ENCODE measurements at regions not wholly inside any gene's neighbourhood (a gene's known extent, or its start where the extent isn't known, plus 50 kb on each side); places are given as distances from the start of the nearest gene placed in this dataset.

DNA sequence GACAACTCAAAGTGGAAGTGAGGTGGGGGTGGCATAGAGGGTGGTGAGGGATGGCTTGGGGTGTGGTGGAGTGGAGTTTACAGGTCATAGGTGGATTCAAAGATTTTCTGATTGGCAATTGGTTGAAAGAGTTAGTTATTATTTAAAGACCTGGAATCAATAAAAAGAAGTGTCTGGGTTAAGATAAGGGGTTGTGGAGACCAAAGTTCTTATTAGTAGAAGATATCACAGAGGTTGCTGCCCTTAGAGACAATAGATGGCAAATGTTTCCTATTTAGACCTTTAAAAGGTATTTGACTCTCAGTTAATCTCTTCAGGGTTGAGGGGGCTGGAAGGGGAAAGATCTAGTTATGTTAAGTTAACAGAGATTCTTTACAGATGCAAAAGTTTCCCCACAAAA, 412.3 kb upstream of the TBL1XR1 start:
- Histone ChIP-seq H3K9me3 (ENCODE audit: insufficient read depth, low read depth, low read length) (no peaks in the 10 kb centered on the region), H3K4me1 (ENCODE audit: insufficient read depth, low read length, poor library complexity, severe bottlenecking) (peaks cover 11% of the 10 kb centered on the region), H2AFZ (ENCODE audit: low read length) (no peak overlapping the region), H3K36me3 (ENCODE audit: insufficient read depth, low read length) (no peaks in the 10 kb centered on the region), H3K4me3 (ENCODE audit: low read length, poor library complexity, severe bottlenecking) (no peak overlapping the region), H3K4me2 (ENCODE audit: low read depth, low read length, poor library complexity, severe bottlenecking) (no peak overlapping the region), H3F3A (ENCODE audit: low read depth) (no peaks in the 10 kb centered on the region), H3K79me2 (ENCODE audit: insufficient read depth, low read length) (no peaks in the 10 kb centered on the region), H4K20me1 (ENCODE audit: insufficient read depth, low read length, poor library complexity, severe bottlenecking) (no peaks in the 10 kb centered on the region), H3K9ac (ENCODE audit: low read depth, low read length, poor library complexity, severe bottlenecking) (no peak overlapping the region), H3K27me3 (ENCODE audit: insufficient read depth, low read length, poor library complexity, severe bottlenecking) (no peaks in the 10 kb centered on the region), H3K9me2 (replicated peaks; ENCODE audit: low read depth, low read length) (no peaks in the 10 kb centered on the region)
- TF ChIP-seq CTCF (conservative IDR thresholded peaks at IDR 0.05; ENCODE audit: low read length) (no peak), EZH2phosphoT487 (IDR thresholded peaks at IDR 0.05; ENCODE audit: borderline replicate concordance) (no peak)

- H3F3A ChIP-seq (ENCODE audit: low read depth) = no peaks in the 10 kb centered on the region
- no peaks in the 10 kb centered on the region for H3K27me3 ChIP-seq (ENCODE audit: insufficient read depth, low read length, poor library complexity, severe bottlenecking)
- H3K79me2 ChIP-seq (ENCODE audit: insufficient read depth, low read length) = no peaks in the 10 kb centered on the region
- no peaks in the 10 kb centered on the region for H3K9me2 ChIP-seq (replicated peaks; ENCODE audit: low read depth, low read length)
- no peak overlapping the region for H3K4me3 ChIP-seq (ENCODE audit: low read length, poor library complexity, severe bottlenecking)
- no peak for TF ChIP-seq CTCF (conservative IDR thresholded peaks at IDR 0.05; ENCODE audit: low read length)
- no peak for TF ChIP-seq EZH2phosphoT487 (IDR thresholded peaks at IDR 0.05; ENCODE audit: borderline replicate concordance)
- H3K36me3 ChIP-seq (ENCODE audit: insufficient read depth, low read length) = no peaks in the 10 kb centered on the region
- H3K9ac ChIP-seq (ENCODE audit: low read depth, low read length, poor library complexity, severe bottlenecking) = no peak overlapping the region
- H2AFZ ChIP-seq (ENCODE audit: low read length) = no peak overlapping the region
- H4K20me1 ChIP-seq (ENCODE audit: insufficient read depth, low read length, poor library complexity, severe bottlenecking) = no peaks in the 10 kb centered on the region
- no peaks in the 10 kb centered on the region for H3K9me3 ChIP-seq (ENCODE audit: insufficient read depth, low read depth, low read length)
- H3K4me2 ChIP-seq (ENCODE audit: low read depth, low read length, poor library complexity, severe bottlenecking) = no peak overlapping the region
- peaks cover 9% of the 10 kb centered on the region for H3K4me1 ChIP-seq (ENCODE audit: insufficient read depth, low read length, poor library complexity, severe bottlenecking)
Measured at GRCh38 chr3:177610262-177610661, 413.0 kb upstream of the TBL1XR1 start.

DNA sequence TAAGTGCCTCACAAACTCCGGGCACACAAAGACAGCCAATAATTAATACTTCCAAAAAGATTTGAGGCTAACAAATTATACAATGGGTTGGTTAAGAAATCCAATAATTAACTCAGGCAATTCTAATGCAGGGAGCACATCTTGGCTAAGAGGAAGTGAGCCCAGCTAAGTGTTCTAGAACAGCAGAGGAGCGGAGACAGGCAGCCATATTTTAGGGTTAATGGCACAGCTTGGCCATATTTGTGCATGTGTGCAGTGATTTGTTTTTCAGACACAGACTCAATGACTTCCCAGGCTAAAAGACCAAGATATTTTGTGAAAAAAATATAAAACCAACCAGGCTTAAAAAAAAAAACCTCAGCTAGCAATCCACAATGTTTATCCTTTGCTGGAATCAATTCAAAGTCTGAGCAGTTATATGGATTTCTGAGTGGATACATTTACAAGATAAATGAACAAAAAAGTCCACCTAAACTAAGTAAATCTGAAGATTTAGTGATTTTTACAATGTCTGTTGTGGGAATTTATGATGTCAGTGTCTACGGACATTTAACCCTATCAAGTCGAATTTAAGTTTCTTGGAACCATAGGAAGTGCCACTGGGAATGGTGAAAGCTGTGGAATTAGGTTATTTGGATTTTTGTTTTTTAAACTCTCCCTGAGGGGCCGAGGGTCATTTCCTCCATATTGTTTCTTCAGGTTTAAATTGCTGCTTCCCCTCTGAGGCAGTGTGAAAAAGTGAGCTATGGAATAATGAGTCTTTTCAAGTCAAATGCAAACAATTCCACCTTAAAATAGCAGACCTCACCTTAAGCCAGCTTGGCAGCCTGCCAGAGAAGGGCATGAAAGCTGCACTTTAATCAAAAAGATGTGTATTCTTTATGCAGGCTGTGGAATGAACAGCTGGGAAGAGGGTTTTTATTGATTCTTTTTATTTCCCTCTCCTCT, 413.7 kb upstream of the TBL1XR1 start:
- no peaks in the 10 kb centered on the region for H3F3A ChIP-seq (ENCODE audit: low read depth)

More for the DNA sequence above, 413.7 kb upstream of the TBL1XR1 start:
- H3K36me3 ChIP-seq (ENCODE audit: insufficient read depth, low read length) = no peaks in the 10 kb centered on the region
- no peaks in the 10 kb centered on the region for H4K20me1 ChIP-seq (ENCODE audit: insufficient read depth, low read length, poor library complexity, severe bottlenecking)
- H3K4me2 ChIP-seq (ENCODE audit: low read depth, low read length, poor library complexity, severe bottlenecking) = no peak overlapping the region
- H3K9me2 ChIP-seq (replicated peaks; ENCODE audit: low read depth, low read length) = no peaks in the 10 kb centered on the region
- no peak overlapping the region for H3K4me3 ChIP-seq (ENCODE audit: low read length, poor library complexity, severe bottlenecking)
- TF ChIP-seq EZH2phosphoT487 (IDR thresholded peaks at IDR 0.05; ENCODE audit: borderline replicate concordance) (no peak), CTCF (conservative IDR thresholded peaks at IDR 0.05; ENCODE audit: low read length) (no peak)
- no peaks in the 10 kb centered on the region for H3K9me3 ChIP-seq (ENCODE audit: insufficient read depth, low read depth, low read length)
- H3K9ac ChIP-seq (ENCODE audit: low read depth, low read length, poor library complexity, severe bottlenecking) = no peak overlapping the region
- peaks cover 10% of the 10 kb centered on the region for H3K4me1 ChIP-seq (ENCODE audit: insufficient read depth, low read length, poor library complexity, severe bottlenecking)
- no peaks in the 10 kb centered on the region for H3K27me3 ChIP-seq (ENCODE audit: insufficient read depth, low read length, poor library complexity, severe bottlenecking)
- no peaks in the 10 kb centered on the region for H3K79me2 ChIP-seq (ENCODE audit: insufficient read depth, low read length)
- H2AFZ ChIP-seq (ENCODE audit: low read length) = no peak overlapping the region

Data from Loucy (cell line).